Cerebellar nuclear complex (tissue), 1 donor: ENCODE measurements at regions not wholly inside any gene's neighbourhood (a gene's known extent, or its start where the extent isn't known, plus 50 kb on each side); places are given as distances from the start of the nearest gene placed in this dataset.
"Not testable (repeated sequence)": the region's sequence is repeated elsewhere in the genome, so short reads cannot be mapped to it uniquely, and the experiment has no call there.

Source experiments
- DNase-seq, 2 experiments: peaks; one replicate each; lab custom pipeline; 2025; lab: John Stamatoyannopoulos, UW

GRCh38 chr6:155684416-155685196, 229.0 kb upstream of the NOX3 start:
- DNase-seq: no peak

- no peak for DNase-seq
Measured at GRCh38 chr6:155678361-155678760, 222.7 kb upstream of the NOX3 start.

GRCh38 chr6:155676346-155676745, 220.7 kb upstream of the NOX3 start:
- no peak for DNase-seq

DNA sequence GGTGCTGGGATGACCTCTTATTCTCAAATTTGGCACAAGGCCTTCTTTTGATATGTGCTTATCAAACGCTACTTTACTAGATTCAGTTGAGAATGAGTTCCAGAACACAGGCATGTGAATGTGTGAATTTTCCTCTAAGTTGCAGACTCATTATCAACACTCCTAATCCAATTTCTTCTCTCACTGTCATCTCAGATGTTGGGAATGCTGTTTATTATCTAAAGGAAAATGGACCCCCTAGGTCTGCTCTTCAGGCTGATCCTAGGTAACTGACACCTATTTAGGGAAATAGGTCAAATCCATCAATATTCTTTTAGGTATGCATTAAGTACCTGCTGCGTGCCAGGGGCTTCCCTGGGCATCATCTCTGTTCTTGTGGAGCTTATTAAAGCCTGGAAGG, 215.0 kb upstream of the NOX3 start:
- DNase-seq: no peak

GRCh38 chr6:155660251-155660977, 204.8 kb upstream of the NOX3 start:
- DNase-seq: no peak

DNA sequence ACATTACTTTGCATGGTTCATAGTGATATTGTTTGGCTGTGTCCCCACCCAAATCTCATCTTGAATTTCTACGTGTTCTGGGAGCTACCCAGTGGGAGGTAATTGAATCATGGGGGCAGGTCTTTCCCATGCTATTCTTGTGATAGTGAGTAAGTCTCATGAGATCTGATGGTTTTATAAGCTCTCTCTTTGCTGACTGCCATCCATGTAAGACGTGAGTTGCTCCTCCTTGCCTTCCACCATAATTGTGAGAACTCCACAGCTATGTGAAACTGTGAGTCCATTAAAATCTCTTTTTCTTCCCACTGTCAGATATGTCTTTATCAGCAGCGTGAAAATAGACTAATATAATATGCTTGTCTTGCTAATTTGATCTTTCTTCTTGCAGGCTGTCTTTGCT, 200.4 kb upstream of the NOX3 start:
- no peak for DNase-seq

GRCh38 chr6:155654474-155654873, 198.8 kb upstream of the NOX3 start:
- DNase-seq: no peak

- DNase-seq: no peak
Measured at GRCh38 chr6:155648301-155648700, 192.7 kb upstream of the NOX3 start.

DNA sequence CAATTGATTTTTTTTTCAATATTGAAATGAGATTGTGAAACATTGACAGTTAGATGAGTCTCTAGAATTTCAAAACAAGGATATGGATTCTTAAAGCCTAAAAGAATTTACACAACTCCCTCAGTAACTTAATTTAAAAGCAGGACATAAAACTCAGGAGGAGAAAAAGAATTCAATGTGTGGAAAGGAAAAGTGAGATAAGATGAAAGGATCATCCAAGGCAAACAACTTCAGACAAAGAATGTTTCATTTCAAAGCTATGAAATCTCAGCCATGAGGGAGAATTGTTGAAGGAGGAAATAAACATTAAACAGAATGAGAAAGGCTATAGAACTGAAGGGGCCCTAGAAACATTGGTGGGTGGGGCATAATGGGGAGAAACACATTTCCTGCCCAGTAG, 191.7 kb upstream of the NOX3 start:
- DNase-seq: no peak

GRCh38 chr6:155646443-155646842, 190.8 kb upstream of the NOX3 start:
- no peak for DNase-seq

- DNase-seq: no peak
Measured at GRCh38 chr6:155645325-155645724, 189.7 kb upstream of the NOX3 start.

GRCh38 chr6:155641603-155642002, 186.0 kb upstream of the NOX3 start:
- DNase-seq: no peak

DNA sequence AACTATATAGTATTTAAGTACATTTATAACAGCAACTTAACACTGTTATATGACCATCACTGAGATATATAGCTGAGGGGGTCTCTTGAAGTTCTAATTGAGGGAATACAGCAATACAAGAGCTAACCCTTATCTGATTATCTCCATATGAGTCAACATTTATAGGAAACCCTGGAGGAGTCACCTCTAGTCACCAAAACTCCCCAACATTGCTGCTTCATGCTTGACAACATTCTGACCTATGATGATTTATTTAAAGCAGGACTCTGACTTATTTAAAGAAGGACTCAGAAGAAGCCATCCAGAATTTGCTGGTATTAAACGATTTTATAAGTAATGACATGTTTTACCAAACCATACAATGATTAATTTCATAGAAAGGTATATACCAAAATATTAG, 182.6 kb upstream of the NOX3 start:
- no peak for DNase-seq

DNA sequence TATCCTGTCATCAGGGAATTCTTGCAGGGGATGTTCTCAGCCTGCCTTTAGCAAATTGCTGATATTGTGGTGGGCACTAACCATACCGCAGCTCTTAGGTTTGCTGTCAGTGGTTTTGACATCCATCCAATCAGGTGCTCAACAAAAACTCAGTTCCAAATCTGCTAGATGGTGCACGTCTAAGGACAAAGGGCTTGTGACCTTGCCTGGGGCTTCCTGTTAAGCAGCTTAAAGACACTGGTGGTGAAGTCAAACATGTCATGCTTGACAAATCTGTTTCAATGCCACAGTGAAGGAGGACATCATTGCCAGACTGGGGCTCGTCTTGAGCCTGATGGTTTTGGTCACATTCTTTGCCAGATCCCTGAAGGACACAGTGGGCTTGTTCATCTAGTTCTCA, 179.8 kb upstream of the NOX3 start:
- no peak for DNase-seq

- DNase-seq: no peak
Measured at GRCh38 chr6:155630085-155630484, 174.4 kb upstream of the NOX3 start.

GRCh38 chr6:155629652-155630051, 174.0 kb upstream of the NOX3 start:
- DNase-seq: no peak

DNA sequence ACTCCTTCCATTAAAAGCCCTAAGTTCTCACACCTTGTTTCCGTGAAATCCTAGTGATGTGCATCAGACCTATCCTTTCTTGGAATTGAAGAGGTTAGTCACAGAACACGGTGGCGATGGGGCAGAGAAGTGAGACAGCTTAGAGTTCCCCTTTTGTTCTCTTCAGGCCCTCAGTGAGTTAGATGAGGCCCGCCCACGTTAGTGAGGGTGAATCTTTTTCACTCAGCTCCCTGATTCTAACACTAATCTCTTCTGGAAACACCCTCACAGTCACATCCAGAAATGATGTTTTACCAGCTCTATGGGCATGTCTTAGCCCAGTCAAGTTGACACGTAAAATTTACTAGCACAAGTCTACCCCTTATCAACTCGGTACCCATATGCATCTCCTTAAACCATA, 172.7 kb upstream of the NOX3 start:
- no peak for DNase-seq

DNA sequence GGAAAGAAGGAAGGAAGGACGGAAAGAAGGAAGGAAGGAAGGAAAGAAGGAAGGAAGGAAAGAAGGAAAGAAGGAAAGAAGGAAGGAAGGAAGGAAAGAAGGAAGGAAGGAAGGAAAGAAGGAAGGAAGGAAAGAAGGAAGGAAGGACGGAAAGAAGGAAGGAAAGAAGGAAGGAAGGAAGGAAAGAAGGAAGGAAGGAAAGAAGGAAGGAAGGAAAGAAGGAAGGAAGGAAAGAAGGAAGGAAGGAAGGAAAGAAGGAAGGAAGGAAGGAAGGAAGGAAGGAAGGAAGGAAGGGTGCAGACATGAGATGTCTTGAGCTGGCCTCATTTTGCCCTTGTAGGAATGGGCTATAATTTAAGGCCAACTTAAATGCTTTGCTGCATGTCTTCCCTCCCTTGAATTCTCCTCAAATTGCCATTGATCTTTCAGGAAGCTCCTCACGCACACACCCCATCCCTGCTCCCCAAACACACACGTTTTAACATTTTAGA, 172.1 kb upstream of the NOX3 start:
- not testable (repeated sequence) for DNase-seq

DNA sequence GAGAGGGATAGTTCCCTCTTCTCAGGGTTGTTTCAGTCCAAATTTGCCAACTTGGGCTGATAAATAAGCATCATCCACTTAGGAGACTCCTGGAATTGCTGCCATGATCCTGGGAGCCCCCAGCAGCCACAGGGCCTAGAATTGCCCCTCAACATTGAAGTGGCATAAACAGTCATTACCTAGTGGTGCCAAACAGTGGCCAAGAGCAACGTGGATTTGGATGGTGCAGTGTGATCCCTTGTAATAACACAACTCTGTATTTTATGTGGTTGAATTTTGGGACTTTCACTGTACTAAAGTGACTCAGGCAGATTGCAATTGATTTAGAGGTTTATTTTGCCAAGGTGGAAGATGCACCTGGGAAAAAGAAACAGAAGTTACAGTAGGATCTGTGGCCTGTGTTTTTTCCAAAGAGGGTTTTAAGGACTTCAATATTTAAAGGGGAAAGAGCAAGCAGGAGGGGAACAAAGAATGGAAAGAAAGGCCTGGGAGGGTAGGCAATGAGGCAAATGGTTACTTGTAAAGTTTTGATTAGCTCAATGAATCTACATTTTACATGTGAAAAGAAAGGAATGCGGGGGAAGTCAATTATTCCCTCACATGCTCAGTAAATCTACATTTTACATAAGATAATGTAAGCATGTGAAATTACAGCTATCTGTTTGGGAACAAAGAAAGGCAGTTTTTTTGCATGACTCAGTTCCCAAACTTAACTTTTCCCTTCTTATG, 168.0 kb upstream of the NOX3 start:
- DNase-seq: no peak

DNA sequence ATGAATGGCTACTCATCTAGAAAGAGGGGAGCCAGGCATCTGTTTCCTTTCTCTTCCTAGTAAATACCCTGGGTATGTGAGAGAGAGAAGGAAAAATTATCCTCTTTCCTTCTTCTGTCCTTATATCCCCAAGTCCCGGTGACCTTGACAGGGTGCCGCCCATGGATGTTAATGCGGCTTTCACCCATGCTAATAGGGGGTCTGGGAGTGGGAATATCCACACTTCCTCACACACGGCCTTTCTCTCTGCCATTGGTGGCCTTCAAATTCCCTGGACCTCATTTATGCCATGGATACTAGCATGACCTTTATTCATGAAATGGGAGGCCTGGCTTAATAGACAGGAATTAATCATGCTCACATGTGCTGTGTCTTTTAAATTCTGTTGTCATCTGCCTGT, 159.0 kb upstream of the NOX3 start:
- DNase-seq: no peak

- DNase-seq: no peak
Measured at GRCh38 chr6:155611742-155612141, 156.1 kb upstream of the NOX3 start.

DNA sequence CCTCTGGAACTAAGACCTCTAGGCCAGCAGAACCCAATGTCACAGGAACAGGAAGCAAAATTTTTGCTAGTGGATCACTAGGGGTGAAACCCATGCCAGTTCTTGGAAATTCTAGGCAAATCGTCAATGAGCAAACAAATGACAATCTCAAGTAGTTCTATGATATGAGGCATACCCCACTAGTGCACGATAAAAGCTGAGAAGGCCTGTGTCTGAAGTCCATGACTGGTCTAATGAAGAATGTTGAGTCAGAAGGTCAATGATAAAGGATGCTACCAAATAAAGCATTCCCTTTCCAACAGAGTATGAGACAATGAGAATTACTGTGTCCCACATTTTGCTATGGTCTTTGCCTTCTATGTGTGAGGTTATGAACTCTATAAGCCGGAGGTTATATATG, 149.4 kb upstream of the NOX3 start:
- no peak for DNase-seq

DNA sequence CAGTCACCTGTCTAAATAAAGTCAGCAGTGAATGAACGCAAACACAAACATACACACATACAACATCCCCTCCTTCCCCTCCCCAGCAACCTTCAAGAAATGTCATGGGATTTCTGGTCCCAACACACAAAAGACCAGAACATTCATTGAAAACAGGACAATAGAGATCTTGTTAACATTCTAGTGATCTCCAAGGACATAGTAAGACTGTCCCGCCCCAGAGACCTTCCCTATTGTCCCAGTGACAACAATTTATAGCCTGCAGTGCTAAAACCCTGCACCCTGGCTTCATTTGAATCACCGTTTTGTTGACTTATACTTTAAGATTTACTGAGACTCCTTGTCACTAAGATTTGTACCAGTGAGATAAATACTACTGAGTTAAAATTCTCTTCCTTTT, 143.9 kb upstream of the NOX3 start:
- DNase-seq: no peak
